Loucy (cell line): ENCODE measurements at regions not wholly inside any gene's neighbourhood (a gene's known extent, or its start where the extent isn't known, plus 50 kb on each side); places are given as distances from the start of the nearest gene placed in this dataset.

Experiments
- CTCF ChIP-seq: fragments of 200-600 bp; sonication (generic); conservative IDR thresholded peaks from 2 replicates; pipeline ENCODE4 v1.5.1; 2014; ENCODE audit warnings: mild to moderate bottlenecking, antibody characterized with exemption, low read length
- EZH2phosphoT487 ChIP-seq: fragments of 200-600 bp; IDR thresholded peaks from 2 replicates; pipeline ENCODE4 v1.6.1; 2018; ENCODE audit warnings: antibody characterized with exemption, mild to moderate bottlenecking, moderate library complexity, borderline replicate concordance

GRCh38 chr21:20024741-20025140 lies 973.5 kb upstream of the NCAM2 start:
- no peak for TF ChIP-seq CTCF
- no peak for TF ChIP-seq EZH2phosphoT487
